ENCODE measurements at regions not wholly inside any gene's neighbourhood (a gene's known extent, or its start where the extent isn't known, plus 50 kb on each side); places are given as distances from the start of the nearest gene placed in this dataset.
"Not testable (repeated sequence)": the region's sequence is repeated elsewhere in the genome, so short reads cannot be mapped to it uniquely, and the experiment has no call there.

- no peak for TF ChIP-seq FOXA1 (IDR thresholded peaks at IDR 0.05)
- TF ChIP-seq FOXM1 (IDR thresholded peaks at IDR 0.05; ENCODE audit: borderline replicate concordance) = no peak
- TF ChIP-seq SUZ12 (IDR thresholded peaks at IDR 0.05) = no peak
- TF ChIP-seq ZNF384 (IDR thresholded peaks at IDR 0.05) = no peak
- TF ChIP-seq BHLHE40 (IDR thresholded peaks at IDR 0.05; ENCODE audit: borderline replicate concordance) = no peak
- TF ChIP-seq, protein P1, sequence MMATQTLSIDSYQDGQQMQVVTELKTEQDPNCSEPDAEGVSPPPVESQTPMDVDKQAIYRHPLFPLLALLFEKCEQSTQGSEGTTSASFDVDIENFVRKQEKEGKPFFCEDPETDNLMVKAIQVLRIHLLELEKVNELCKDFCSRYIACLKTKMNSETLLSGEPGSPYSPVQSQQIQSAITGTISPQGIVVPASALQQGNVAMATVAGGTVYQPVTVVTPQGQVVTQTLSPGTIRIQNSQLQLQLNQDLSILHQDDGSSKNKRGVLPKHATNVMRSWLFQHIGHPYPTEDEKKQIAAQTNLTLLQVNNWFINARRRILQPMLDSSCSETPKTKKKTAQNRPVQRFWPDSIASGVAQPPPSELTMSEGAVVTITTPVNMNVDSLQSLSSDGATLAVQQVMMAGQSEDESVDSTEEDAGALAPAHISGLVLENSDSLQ (IDR thresholded peaks at IDR 0.05) = no peak
- TF ChIP-seq FOXK2 (IDR thresholded peaks at IDR 0.05) = no peak
- TF ChIP-seq TARDBP (IDR thresholded peaks at IDR 0.05) = no peak
- TF ChIP-seq HDGF (IDR thresholded peaks at IDR 0.05; ENCODE audit: borderline replicate concordance) = no peak
- TF ChIP-seq NFRKB (IDR thresholded peaks at IDR 0.05) = no peak
- no peak for TF ChIP-seq CTBP1 (IDR thresholded peaks at IDR 0.05; ENCODE audit: borderline replicate concordance)
- TF ChIP-seq ELF4 (IDR thresholded peaks at IDR 0.05) = no peak
- no peak for TF ChIP-seq L3MBTL2 (conservative IDR thresholded peaks at IDR 0.05)
- TF ChIP-seq SP1 (IDR thresholded peaks at IDR 0.05) = no peak
- TF ChIP-seq ARNT (IDR thresholded peaks at IDR 0.05) = no peak
- no peak for TF ChIP-seq LEF1 (IDR thresholded peaks at IDR 0.05; ENCODE audit: borderline replicate concordance)
- POLR2A ChIA-PET = no interaction called here
- DNase-seq (ENCODE audit: extremely low spot score) = no peak
- CTCF ChIA-PET = no interaction called here
Measured at GRCh38 chr16:66091471-66091891, 275.0 kb upstream of the CDH5 start.

- ChIA-PET POLR2A (no interaction called here), CTCF (no interaction called here)
- no peak for TF ChIP-seq ARNT (IDR thresholded peaks at IDR 0.05)
- TF ChIP-seq FOXM1 (IDR thresholded peaks at IDR 0.05; ENCODE audit: borderline replicate concordance) = no peak
- no peak for TF ChIP-seq FOXA1 (IDR thresholded peaks at IDR 0.05)
- no peak for TF ChIP-seq SP1 (IDR thresholded peaks at IDR 0.05)
- TF ChIP-seq L3MBTL2 (conservative IDR thresholded peaks at IDR 0.05) = no peak
- TF ChIP-seq NFRKB (IDR thresholded peaks at IDR 0.05) = no peak
- no peak for TF ChIP-seq ELF4 (IDR thresholded peaks at IDR 0.05)
- TF ChIP-seq BHLHE40 (IDR thresholded peaks at IDR 0.05; ENCODE audit: borderline replicate concordance) = no peak
- no peak for TF ChIP-seq HDGF (IDR thresholded peaks at IDR 0.05; ENCODE audit: borderline replicate concordance)
- no peak for TF ChIP-seq CTBP1 (IDR thresholded peaks at IDR 0.05; ENCODE audit: borderline replicate concordance)
- no peak for TF ChIP-seq LEF1 (IDR thresholded peaks at IDR 0.05; ENCODE audit: borderline replicate concordance)
- no peak for TF ChIP-seq FOXK2 (IDR thresholded peaks at IDR 0.05)
- TF ChIP-seq ZNF384 (IDR thresholded peaks at IDR 0.05) = no peak
- no peak for TF ChIP-seq TARDBP (IDR thresholded peaks at IDR 0.05)
- TF ChIP-seq, protein P1 (IDR thresholded peaks at IDR 0.05) = no peak
- no peak for TF ChIP-seq SUZ12 (IDR thresholded peaks at IDR 0.05)
- DNase-seq (ENCODE audit: extremely low spot score) = no peak
Measured at GRCh38 chr16:66088681-66089080, 277.8 kb upstream of the CDH5 start.

- no peak for TF ChIP-seq LEF1 (IDR thresholded peaks at IDR 0.05; ENCODE audit: borderline replicate concordance)
- TF ChIP-seq ELF4 (IDR thresholded peaks at IDR 0.05) = no peak
- no peak for TF ChIP-seq ARNT (IDR thresholded peaks at IDR 0.05)
- CTCF ChIA-PET = interaction anchor here (0.6 kb wide), 1 partner anchor 256 kb away, joined by 3 read pairs; no protein-coding TSS in a partner anchor
- no peak for DNase-seq (ENCODE audit: extremely low spot score)
- POLR2A ChIA-PET = no interaction called here
Measured at GRCh38 chr16:66087308-66087707, 279.2 kb upstream of the CDH5 start.

- CTCF ChIA-PET = no interaction called here
- no peak for DNase-seq (ENCODE audit: extremely low spot score)
- POLR2A ChIA-PET = no interaction called here
- no peak for TF ChIP-seq ARNT (IDR thresholded peaks at IDR 0.05)
- TF ChIP-seq NFRKB (IDR thresholded peaks at IDR 0.05) = no peak
- TF ChIP-seq, protein P1 (IDR thresholded peaks at IDR 0.05) = no peak
- no peak for TF ChIP-seq FOXK2 (IDR thresholded peaks at IDR 0.05)
- TF ChIP-seq ELF4 (IDR thresholded peaks at IDR 0.05) = no peak
- TF ChIP-seq L3MBTL2 (conservative IDR thresholded peaks at IDR 0.05) = no peak
- TF ChIP-seq ZNF384 (IDR thresholded peaks at IDR 0.05) = no peak
- TF ChIP-seq CTBP1 (IDR thresholded peaks at IDR 0.05; ENCODE audit: borderline replicate concordance) = no peak
- TF ChIP-seq TARDBP (IDR thresholded peaks at IDR 0.05) = no peak
- TF ChIP-seq SUZ12 (IDR thresholded peaks at IDR 0.05) = no peak
- TF ChIP-seq FOXA1 (IDR thresholded peaks at IDR 0.05) = no peak
- TF ChIP-seq SP1 (IDR thresholded peaks at IDR 0.05) = no peak
- no peak for TF ChIP-seq FOXM1 (IDR thresholded peaks at IDR 0.05; ENCODE audit: borderline replicate concordance)
- no peak for TF ChIP-seq HDGF (IDR thresholded peaks at IDR 0.05; ENCODE audit: borderline replicate concordance)
- TF ChIP-seq BHLHE40 (IDR thresholded peaks at IDR 0.05; ENCODE audit: borderline replicate concordance) = no peak
- no peak for TF ChIP-seq LEF1 (IDR thresholded peaks at IDR 0.05; ENCODE audit: borderline replicate concordance)
Measured at GRCh38 chr16:66085651-66086050, 280.8 kb upstream of the CDH5 start.

GRCh38 chr16:66084731-66085130 is 281.8 kb upstream of the CDH5 start:
- DNase-seq (ENCODE audit: extremely low spot score); POLR2A ChIA-PET: not testable (repeated sequence)

DNA sequence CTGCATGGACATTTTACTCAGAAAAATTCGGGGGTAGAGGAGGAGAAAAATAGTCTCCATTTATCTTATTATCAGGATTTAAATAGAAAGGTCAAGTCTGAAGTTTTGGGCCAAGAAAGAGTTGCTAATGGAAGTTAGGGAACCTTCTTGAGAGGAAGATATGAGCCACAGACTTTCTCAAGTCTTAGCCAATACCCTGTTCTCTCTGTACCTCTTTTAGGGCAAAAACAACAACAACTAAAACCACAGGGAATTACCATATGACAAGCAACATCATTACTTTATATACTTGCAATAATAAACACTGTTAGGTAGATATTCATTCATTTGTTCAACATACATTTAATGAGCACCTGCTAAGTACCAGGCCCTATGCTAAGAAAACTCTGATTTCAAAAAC is 282.2 kb upstream of the CDH5 start:
- ChIA-PET CTCF (no interaction called here), POLR2A (no interaction called here)
- TF ChIP-seq FOXM1 (IDR thresholded peaks at IDR 0.05; ENCODE audit: borderline replicate concordance) (no peak), FOXK2 (IDR thresholded peaks at IDR 0.05) (no peak), SUZ12 (IDR thresholded peaks at IDR 0.05) (no peak), HDGF (IDR thresholded peaks at IDR 0.05; ENCODE audit: borderline replicate concordance) (no peak), ZNF384 (IDR thresholded peaks at IDR 0.05) (no peak), ELF4 (IDR thresholded peaks at IDR 0.05) (no peak), ARNT (IDR thresholded peaks at IDR 0.05) (no peak), FOXA1 (IDR thresholded peaks at IDR 0.05) (no peak), SP1 (IDR thresholded peaks at IDR 0.05) (no peak), TARDBP (IDR thresholded peaks at IDR 0.05) (no peak), LEF1 (IDR thresholded peaks at IDR 0.05; ENCODE audit: borderline replicate concordance) (no peak)
- TF ChIP-seq, protein P1 (IDR thresholded peaks at IDR 0.05) = no peak
- DNase-seq (ENCODE audit: extremely low spot score) = no peak

More at GRCh38 chr16:66084731-66085130, 281.8 kb upstream of the CDH5 start:
- CTCF ChIA-PET = not testable (repeated sequence)

Data from HEK293T (cell line).